Right atrium auricular region (tissue), 2 donors: ENCODE measurements at regions not wholly inside any gene's neighbourhood (a gene's known extent, or its start where the extent isn't known, plus 50 kb on each side); places are given as distances from the start of the nearest gene placed in this dataset.

Experiments used
- DNase-seq: peaks from one replicate; pipeline ENCODE4 v3.0.0-alpha.2; 2019; ENCODE audit warnings: low spot score
- H3K27ac ChIP-seq, 2 donors: fragments of 200-600 bp; sonication (generic); 1 replicate in 1 of 2; 2 replicates in 1 of 2; pipeline ENCODE4 v1.5.1; 2016 to 2019
- H3K27me3 ChIP-seq, 2 donors: fragments of 200-600 bp; sonication (generic); one replicate each; pipeline versions ENCODE4 v1.5.1 to v1.6.0; 2017 to 2019
- H3K36me3 ChIP-seq: fragments of 200-600 bp; sonication (generic); one replicate; pipeline ENCODE4 v1.5.1; 2016
- H3K4me1 ChIP-seq, 2 donors: fragments of 200-600 bp; sonication (generic); one replicate each; pipeline versions ENCODE4 v1.5.1 to v1.6.0; 2017 to 2019
- H3K4me3 ChIP-seq, 2 donors: fragments of 200-600 bp; sonication (generic); 1 replicate in 1 of 2; 2 replicates in 1 of 2; pipeline ENCODE4 v1.5.1; 2017 to 2019; ENCODE audit warnings: mild to moderate bottlenecking in 1 of 2, moderate library complexity in 1 of 2
- H3K9me3 ChIP-seq, 2 donors: fragments of 200-600 bp; sonication (generic); one replicate each; pipeline ENCODE4 v1.5.1; 2019
- TF ChIP-seq, protein P1 (sequence below), 2 donors: fragments of 200-600 bp; sonication (generic); IDR thresholded peaks; one replicate each; pipeline ENCODE4 v1.5.1; 2019; ENCODE audit warnings: antibody characterized with exemption in 2 of 2

DNA sequence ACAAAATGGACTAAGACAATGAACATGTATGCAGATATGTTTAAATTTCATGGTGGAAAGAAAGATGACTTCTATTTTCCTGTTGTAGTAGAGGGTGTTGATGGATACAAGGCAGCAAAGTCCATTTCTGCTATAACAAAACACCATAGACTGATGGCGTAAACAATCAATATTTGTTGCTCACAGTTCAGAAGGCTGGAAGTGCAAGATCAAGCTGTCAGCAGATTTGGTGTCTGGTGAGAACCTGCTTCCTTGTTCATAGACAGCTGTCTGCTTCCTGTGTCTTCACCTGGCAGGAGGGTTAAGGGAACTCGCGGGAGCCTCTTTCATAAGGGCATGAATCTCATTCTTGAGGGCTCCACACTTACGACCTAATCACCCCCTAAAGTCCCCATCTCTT, 83.0 kb upstream of the ELOVL5 start:
- Histone ChIP-seq H3K27ac (no peak overlapping the region), H3K27me3 (no peaks in the 10 kb centered on the region), H3K36me3 (no peaks in the 10 kb centered on the region), H3K4me1 (peaks cover 0 to under 1% of the 10 kb centered on the region in 2 donors), H3K9me3 (no peaks in the 10 kb centered on the region), H3K4me3 (no peak overlapping the region)
- DNase-seq: no peak
- TF ChIP-seq, protein P1, sequence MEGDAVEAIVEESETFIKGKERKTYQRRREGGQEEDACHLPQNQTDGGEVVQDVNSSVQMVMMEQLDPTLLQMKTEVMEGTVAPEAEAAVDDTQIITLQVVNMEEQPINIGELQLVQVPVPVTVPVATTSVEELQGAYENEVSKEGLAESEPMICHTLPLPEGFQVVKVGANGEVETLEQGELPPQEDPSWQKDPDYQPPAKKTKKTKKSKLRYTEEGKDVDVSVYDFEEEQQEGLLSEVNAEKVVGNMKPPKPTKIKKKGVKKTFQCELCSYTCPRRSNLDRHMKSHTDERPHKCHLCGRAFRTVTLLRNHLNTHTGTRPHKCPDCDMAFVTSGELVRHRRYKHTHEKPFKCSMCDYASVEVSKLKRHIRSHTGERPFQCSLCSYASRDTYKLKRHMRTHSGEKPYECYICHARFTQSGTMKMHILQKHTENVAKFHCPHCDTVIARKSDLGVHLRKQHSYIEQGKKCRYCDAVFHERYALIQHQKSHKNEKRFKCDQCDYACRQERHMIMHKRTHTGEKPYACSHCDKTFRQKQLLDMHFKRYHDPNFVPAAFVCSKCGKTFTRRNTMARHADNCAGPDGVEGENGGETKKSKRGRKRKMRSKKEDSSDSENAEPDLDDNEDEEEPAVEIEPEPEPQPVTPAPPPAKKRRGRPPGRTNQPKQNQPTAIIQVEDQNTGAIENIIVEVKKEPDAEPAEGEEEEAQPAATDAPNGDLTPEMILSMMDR (IDR thresholded peaks at IDR 0.05): no peak

GRCh38 chr6:53429401-53429800, 80.7 kb upstream of the ELOVL5 start:
- Histone ChIP-seq H3K4me3 (no peak overlapping the region), H3K4me1 (no peaks in the 10 kb centered on the region), H3K36me3 (no peaks in the 10 kb centered on the region), H3K27ac (no peak overlapping the region), H3K27me3 (no peaks in the 10 kb centered on the region), H3K9me3 (no peaks in the 10 kb centered on the region)
- TF ChIP-seq, protein P1 (IDR thresholded peaks at IDR 0.05): no peak
- no peak for DNase-seq

DNA sequence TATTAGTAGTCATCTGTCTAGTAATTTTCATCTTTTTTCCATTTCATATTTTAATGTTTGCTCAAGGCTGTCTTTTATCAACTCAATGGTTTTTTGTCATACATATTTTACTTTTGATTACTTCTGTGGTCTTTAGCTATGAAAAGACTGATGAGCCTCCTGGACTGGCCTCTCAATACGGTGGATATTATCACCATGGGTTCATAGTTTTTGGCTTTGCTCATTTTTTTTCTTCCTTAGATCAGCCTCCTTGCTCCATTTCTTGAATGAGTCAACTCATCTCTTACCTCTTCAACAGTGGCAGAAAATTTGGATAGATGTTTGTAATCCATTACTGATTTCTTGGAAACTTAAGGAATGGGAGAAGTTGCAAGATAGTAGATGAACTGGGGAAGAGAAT, 80.1 kb upstream of the ELOVL5 start:
- H3K4me3 ChIP-seq: no peak overlapping the region
- no peaks in the 10 kb centered on the region for H3K4me1 ChIP-seq
- TF ChIP-seq, protein P1 (IDR thresholded peaks at IDR 0.05): no peak
- H3K27me3 ChIP-seq: no peaks in the 10 kb centered on the region
- DNase-seq: no peak
- no peaks in the 10 kb centered on the region for H3K36me3 ChIP-seq
- no peak overlapping the region for H3K27ac ChIP-seq
- H3K9me3 ChIP-seq: no peaks in the 10 kb centered on the region

- DNase-seq: no peak
- H3K4me3 ChIP-seq: no peak overlapping the region
- no peaks in the 10 kb centered on the region for H3K4me1 ChIP-seq
- TF ChIP-seq, protein P1 (IDR thresholded peaks at IDR 0.05): no peak
- H3K9me3 ChIP-seq: no peaks in the 10 kb centered on the region
- no peak overlapping the region for H3K27ac ChIP-seq
- H3K36me3 ChIP-seq: no peaks in the 10 kb centered on the region
- H3K27me3 ChIP-seq: no peaks in the 10 kb centered on the region
Observed at GRCh38 chr6:53426667-53427270, 78.0 kb upstream of the ELOVL5 start.

DNA sequence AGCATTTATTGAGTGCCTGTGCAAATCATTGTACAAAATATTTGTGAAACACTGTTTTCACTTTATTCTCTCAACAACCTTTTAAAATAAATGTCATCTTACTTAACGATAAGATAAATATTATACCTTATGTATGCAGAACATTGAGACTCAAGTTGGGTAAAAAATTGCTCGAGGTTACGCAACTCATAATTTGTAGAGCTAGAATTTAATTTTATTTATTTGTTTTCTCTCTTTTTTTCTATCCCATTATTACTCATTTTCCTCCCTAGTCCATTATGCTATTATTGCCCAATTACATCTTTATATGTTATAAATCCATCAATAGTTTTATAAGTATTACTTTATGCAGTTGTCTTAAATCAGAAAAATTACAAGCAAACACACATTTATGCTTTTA, 77.4 kb upstream of the ELOVL5 start:
- H3K4me3 ChIP-seq: no peak overlapping the region
- no peaks in the 10 kb centered on the region for H3K27me3 ChIP-seq
- TF ChIP-seq, protein P1 (IDR thresholded peaks at IDR 0.05): no peak
- H3K27ac ChIP-seq: no peak overlapping the region
- no peak for DNase-seq
- no peaks in the 10 kb centered on the region for H3K36me3 ChIP-seq
- H3K4me1 ChIP-seq: no peaks in the 10 kb centered on the region
- H3K9me3 ChIP-seq: no peaks in the 10 kb centered on the region
